Skeletal muscle satellite cell (primary cell): ENCODE measurements at regions not wholly inside any gene's neighbourhood (a gene's known extent, or its start where the extent isn't known, plus 50 kb on each side); places are given as distances from the start of the nearest gene placed in this dataset.
"Not testable (repeated sequence)": the region's sequence is repeated elsewhere in the genome, so short reads cannot be mapped to it uniquely, and the experiment has no call there.

Experiments
- H3K27me3 ChIP-seq: 2 replicates; pipeline ENCODE4 v1.7.0; 2013; ENCODE audit warnings: low read length; ENCODE audit not compliant: control insufficient read depth, insufficient read depth
- H3K36me3 ChIP-seq: 2 replicates; pipeline ENCODE4 v1.7.0; 2013; ENCODE audit warnings: mild to moderate bottlenecking, control low read depth, low read length; ENCODE audit not compliant: insufficient read depth
- H3K4me1 ChIP-seq: 2 replicates; pipeline ENCODE4 v1.7.0; 2013; ENCODE audit warnings: low read length; ENCODE audit not compliant: control insufficient read depth, insufficient read depth
- H3K4me2 ChIP-seq: 2 replicates; pipeline ENCODE4 v1.7.0; 2013; ENCODE audit warnings: mild to moderate bottlenecking, low read length
- H3K4me3 ChIP-seq: 2 replicates; pipeline ENCODE4 v1.7.0; 2013; ENCODE audit warnings: low read length
- H3K9ac ChIP-seq: 2 replicates; pipeline ENCODE4 v1.7.0; 2013; ENCODE audit warnings: mild to moderate bottlenecking, low read depth, low read length, moderate library complexity
- H3K9me3 ChIP-seq: replicated peaks from 2 replicates; pipeline ENCODE4 v1.7.0; 2013; ENCODE audit warnings: mild to moderate bottlenecking, control low read depth, low read length

DNA sequence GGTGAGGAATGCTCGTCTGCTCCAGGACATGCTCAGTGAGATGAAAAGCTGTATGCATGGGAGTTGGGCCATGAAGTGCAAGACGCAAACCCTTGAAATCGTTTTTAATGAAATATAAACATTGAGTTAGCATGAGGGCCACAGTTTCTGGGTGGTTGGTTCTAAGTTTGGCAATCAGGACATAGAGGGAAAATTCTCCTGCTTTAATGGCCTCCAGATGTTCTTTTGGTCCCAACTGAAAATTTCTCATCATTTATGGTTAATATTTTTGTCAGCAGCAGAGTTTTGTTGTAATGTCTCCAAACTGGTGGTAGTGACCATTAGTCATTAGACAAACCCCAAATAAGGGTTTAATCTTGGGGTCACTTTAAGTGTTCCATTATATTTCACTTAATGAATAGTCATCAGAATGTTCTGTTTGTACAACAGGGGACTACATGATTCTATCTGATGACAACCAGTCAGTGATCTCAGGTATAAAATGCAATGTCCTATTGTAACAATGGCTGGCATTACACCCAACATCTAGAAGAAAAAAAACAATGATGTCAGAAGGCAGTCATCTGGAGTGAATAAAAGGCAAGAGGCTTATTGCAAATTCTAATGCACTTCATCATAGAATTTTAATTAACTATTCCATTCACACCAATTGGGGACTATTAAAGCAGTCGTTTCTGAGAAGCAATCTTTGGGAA is 197.4 kb downstream of the JCAD start:
- Histone ChIP-seq H3K4me2 (no peak overlapping the region), H3K4me3 (no peak overlapping the region), H3K9ac (no peak overlapping the region), H3K36me3 (no peaks in the 10 kb centered on the region), H3K9me3 (no peaks in the 10 kb centered on the region), H3K27me3 (peaks cover 28% of the 10 kb centered on the region), H3K4me1 (peaks cover 33% of the 10 kb centered on the region)

DNA sequence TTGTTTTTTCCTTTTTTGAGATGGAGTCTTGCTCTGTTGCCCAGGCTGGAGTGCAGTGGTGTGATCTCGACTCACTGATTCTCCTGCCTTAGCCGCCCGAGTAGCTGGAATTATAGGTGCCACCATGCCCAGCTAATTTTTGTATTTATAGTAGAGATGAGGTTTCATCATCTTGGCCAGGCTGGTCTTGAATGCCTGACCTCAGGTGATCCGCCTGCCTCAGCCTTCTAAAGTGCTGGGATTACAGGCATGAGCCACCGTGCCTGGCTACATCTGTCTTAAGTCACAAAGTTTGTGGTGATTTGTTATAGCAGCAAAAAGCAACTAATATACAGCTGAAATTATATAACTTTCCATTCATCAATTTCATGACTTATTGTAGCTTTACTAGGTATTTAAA is 198.2 kb downstream of the JCAD start:
- H3K4me2 ChIP-seq, H3K4me3 ChIP-seq, H3K9ac ChIP-seq, H3K36me3 ChIP-seq, H3K9me3 ChIP-seq: not testable (repeated sequence)
- Histone ChIP-seq H3K27me3 (peaks cover 23% of the 10 kb centered on the region), H3K4me1 (peaks cover 33% of the 10 kb centered on the region)

DNA sequence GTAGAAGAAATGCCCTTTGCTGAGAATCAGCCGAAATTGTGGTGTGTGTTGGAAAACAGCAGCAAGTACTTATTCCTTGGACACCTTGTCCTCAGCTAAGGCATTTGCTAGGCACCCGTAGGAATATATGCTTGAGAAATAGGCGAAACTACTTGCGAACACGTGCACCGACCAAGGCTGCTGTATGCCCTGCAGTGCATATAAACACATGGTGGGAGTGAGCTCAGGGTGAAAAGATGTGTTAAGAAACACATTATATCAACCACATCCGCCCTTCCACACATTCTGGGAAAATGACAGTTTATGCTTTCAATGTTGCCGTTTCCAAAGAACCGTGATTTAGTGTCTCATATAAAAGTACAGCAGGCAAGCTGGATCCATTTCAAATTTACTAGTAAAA is 199.2 kb downstream of the JCAD start:
- Histone ChIP-seq H3K9ac (no peak overlapping the region), H3K4me2 (no peak overlapping the region), H3K4me3 (no peak overlapping the region), H3K4me1 (peaks cover 33% of the 10 kb centered on the region), H3K36me3 (no peaks in the 10 kb centered on the region), H3K9me3 (no peaks in the 10 kb centered on the region), H3K27me3 (peaks cover 12% of the 10 kb centered on the region)

DNA sequence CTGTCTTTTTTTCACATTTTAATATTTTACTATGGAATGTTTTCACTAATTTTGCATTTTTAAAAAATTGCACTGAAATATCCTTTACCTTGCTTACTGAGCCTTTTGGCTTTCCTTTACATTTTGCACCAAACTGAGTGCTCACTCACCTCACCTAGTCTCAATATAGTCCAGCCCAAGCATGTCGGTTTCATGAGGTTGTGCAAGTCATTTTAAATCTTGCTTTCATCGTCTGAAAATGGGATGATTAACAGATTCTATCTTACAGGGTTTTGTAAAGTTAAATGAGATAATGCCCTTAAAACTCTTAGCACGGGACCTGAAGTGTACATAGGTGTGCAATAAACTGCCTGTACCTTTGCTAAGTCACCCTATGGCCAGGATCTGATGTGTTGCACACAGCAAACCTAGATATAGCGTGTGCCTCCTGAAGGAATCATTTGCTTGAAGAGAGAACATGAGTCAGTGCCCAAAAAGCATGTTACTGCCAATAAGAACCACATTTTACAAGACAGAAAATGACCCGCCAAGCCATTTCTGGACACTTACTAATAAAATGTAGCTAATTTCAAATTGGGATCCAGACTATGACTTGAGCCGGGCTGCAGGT is 199.8 kb downstream of the JCAD start:
- no peak overlapping the region for H3K4me2 ChIP-seq
- H3K4me3 ChIP-seq, result no peak overlapping the region
- peaks cover 11% of the 10 kb centered on the region for H3K27me3 ChIP-seq
- no peaks in the 10 kb centered on the region for H3K9me3 ChIP-seq
- no peaks in the 10 kb centered on the region for H3K36me3 ChIP-seq
- H3K4me1 ChIP-seq, result peaks cover 33% of the 10 kb centered on the region
- H3K9ac ChIP-seq, result no peak overlapping the region

DNA sequence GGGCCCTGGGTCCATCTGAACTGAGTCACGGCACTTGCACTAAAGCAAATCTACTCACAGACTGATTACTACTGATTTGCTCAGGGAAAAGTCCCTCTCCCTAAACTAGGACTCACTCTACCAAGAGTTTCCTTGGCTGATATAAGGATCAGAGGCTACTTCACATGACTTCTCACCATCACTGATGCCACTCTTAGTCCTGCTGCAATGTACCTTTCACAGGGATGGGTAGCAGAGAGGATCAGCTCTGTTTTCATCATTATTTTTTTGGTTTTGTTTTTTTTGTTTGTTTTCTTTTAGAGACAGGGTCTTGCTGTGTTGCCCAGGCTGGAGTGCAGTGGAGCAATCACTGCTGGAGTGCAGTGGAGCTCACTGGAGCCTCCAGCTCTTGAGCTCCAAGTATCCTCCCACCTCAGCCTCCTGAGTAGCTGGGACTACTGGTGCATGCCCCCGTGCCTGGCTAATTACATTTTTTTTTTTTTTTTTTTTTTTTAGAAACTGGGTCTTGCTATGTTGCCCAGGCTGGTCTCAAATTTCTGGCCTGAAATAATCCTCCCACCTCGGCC is 200.6 kb downstream of the JCAD start:
- Histone ChIP-seq H3K36me3 (no peaks in the 10 kb centered on the region), H3K4me2 (peak overlapping the region; percentile 64), H3K9ac (no peak overlapping the region), H3K4me3 (no peak overlapping the region), H3K9me3 (no peaks in the 10 kb centered on the region), H3K4me1 (peaks cover 33% of the 10 kb centered on the region), H3K27me3 (peaks cover 11% of the 10 kb centered on the region)

DNA sequence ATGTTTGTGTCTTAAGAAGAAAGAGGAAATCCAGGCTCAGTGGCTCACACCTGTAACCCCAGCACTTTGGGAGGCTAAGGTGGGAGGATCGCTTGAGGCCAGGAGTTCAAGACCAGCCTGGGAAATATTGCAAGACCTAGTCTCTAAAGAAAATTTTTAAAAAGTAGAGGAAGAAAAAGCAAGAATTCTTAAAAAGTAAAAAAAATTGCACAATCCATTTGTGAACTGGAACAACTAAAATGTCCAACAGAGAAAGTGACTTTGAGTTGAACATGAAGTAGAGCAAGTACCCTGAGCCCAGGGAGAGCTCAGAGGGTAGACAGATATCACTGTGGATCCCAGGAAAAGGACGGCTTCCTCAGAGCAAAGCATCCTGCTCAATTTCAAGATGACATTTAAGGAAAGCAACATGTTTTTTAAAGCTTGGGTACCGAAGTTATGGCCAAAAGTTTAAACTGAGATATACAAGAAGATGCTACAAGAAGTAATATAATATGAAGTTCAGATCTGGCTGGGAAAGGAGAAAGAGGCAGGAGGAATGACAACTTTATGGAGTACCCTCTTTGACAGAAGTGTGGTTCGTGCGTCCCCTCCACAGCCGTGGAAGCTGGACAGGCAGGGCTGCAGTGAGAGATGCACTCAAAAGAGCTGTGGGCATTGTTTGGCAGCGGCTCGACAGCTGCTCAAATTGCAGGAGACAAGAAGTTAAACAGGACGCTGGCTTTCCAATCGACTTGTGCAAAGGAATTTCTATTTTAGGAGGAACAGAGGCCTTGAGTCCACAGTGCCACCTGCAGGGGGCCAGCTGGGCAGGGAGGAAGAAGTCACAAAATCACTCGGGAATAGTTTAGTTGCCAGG is 201.3 kb downstream of the JCAD start:
- Histone ChIP-seq H3K4me1 (peaks cover 29% of the 10 kb centered on the region), H3K36me3 (no peaks in the 10 kb centered on the region), H3K4me2 (peak overlapping the region; percentile 64), H3K9ac (no peak overlapping the region), H3K4me3 (peak overlapping the region; percentile 22), H3K27me3 (peaks cover 11% of the 10 kb centered on the region), H3K9me3 (no peaks in the 10 kb centered on the region)

DNA sequence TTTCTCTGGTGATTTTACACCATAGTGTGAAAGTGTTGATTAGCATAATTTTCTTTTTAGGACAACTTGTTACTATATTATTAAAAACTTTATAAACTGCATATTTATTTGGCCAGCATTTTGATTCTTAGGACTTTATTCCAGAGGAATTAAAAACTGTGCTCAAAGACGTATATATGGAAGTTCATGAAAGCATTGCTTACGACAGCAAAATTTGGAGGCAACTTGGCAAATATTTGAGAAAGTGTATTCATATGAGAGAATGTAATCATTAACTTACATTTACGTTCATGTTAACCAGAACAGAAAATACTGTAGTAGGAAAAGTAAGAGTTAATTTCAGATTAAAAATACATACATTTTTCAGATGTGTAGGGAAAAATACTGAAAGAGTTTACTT is 203.1 kb downstream of the JCAD start:
- H3K4me1 ChIP-seq, result peaks cover 17% of the 10 kb centered on the region
- no peak overlapping the region for H3K9ac ChIP-seq
- peaks cover 11% of the 10 kb centered on the region for H3K27me3 ChIP-seq
- no peaks in the 10 kb centered on the region for H3K9me3 ChIP-seq
- H3K36me3 ChIP-seq, result no peaks in the 10 kb centered on the region
- H3K4me3 ChIP-seq, result no peak overlapping the region
- no peak overlapping the region for H3K4me2 ChIP-seq

DNA sequence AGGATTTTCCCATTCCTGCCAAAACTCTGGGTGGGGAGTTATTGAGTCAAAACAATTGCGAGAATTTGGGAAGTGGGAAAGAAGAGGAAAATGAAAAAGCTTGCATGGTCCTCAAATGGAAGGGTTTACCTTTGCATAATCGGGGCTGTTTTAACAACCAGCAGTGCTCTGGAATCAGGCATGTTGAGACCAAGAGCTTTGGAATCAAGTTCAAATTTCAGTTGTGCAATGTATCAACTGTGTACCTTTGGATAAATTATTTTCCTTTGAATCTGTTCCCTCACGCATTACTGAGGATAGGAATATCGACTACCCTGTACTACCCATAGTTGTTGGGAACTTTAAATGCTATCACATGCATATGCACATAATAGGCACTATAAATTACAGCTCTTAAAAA is 205.5 kb downstream of the JCAD start:
- H3K4me3 ChIP-seq, result no peak overlapping the region
- no peak overlapping the region for H3K4me2 ChIP-seq
- H3K9me3 ChIP-seq, result no peaks in the 10 kb centered on the region
- peaks cover 21% of the 10 kb centered on the region for H3K4me1 ChIP-seq
- H3K27me3 ChIP-seq, result no peaks in the 10 kb centered on the region
- H3K9ac ChIP-seq, result no peak overlapping the region
- H3K36me3 ChIP-seq, result no peaks in the 10 kb centered on the region

DNA sequence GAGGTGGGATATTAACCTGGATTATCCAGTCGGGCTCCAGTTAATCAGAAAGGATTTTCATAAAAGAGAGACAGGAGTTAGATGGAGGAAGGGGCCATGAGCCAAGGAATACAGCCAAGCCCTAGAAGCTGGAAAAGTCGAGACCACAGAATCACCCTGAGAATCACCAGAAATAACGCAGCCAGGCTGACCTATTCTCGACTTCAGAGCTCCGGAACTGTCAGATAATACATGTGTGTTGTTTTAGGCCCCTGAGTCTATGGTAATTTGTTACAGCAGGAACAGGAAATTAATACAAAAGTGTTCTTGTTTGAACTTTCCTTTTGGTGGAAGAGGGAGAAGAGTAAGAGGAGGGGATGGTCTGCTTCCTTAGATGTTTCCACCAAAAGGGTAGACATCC is 208.1 kb downstream of the JCAD start:
- no peaks in the 10 kb centered on the region for H3K36me3 ChIP-seq
- no peak overlapping the region for H3K4me3 ChIP-seq
- no peaks in the 10 kb centered on the region for H3K27me3 ChIP-seq
- no peak overlapping the region for H3K4me2 ChIP-seq
- no peaks in the 10 kb centered on the region for H3K9me3 ChIP-seq
- peaks cover 11% of the 10 kb centered on the region for H3K4me1 ChIP-seq
- H3K9ac ChIP-seq, result no peak overlapping the region

DNA sequence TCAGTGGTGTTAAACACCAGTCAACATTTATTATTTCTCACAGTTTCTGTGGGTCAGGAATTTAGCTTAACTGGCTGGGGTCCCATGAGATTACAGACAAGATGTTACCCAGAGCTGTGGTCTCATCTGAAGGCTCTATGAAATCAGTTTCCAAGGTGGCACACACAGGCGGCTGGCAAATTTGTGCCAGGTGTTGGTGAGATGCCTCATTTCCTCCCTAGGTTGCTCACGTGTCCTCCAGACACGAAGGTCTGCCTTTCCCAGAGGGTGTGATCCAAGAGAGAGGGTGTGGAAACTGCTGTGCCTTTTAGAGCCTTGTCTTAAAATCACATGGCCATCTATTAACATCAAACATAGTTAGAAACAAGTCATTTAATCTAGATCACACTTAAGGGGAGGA is 209.0 kb downstream of the JCAD start:
- Histone ChIP-seq H3K36me3 (no peaks in the 10 kb centered on the region), H3K27me3 (no peaks in the 10 kb centered on the region), H3K9me3 (no peaks in the 10 kb centered on the region), H3K4me3 (no peak overlapping the region), H3K9ac (no peak overlapping the region), H3K4me1 (peaks cover 11% of the 10 kb centered on the region), H3K4me2 (no peak overlapping the region)

DNA sequence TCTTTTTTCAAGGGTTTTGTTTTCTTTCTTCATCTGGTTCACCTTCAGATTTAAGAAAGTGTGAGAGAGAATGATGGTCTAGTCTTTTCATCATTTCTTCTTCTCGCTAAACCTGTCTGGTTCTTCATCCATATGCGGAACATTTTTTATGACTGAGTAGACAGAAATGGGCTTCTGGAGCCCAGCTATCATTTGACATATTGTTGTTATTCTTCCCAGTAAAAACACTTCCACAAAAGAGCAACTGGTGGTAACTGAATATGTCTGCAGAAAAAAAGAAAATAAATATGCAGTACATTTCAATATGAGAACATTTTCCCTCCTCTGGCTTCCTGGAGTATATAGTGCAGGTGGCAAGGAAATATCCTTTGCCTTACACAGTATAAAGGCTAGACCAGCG is 209.5 kb downstream of the JCAD start:
- Histone ChIP-seq H3K27me3 (no peaks in the 10 kb centered on the region), H3K4me3 (no peak overlapping the region), H3K4me2 (peak overlapping the region; percentile 70), H3K36me3 (no peaks in the 10 kb centered on the region), H3K9me3 (no peaks in the 10 kb centered on the region), H3K9ac (no peak overlapping the region), H3K4me1 (peaks cover 11% of the 10 kb centered on the region)
